Osteoblast (primary cell): ENCODE measurements at regions not wholly inside any gene's neighbourhood (a gene's known extent, or its start where the extent isn't known, plus 50 kb on each side); places are given as distances from the start of the nearest gene placed in this dataset.

ENCODE experiments used
- DNase-seq: peaks from one replicate; pipeline ENCODE4 v3.0.0; 2011; ENCODE audit warnings: low spot score, mixed read lengths; ENCODE audit not compliant: insufficient read length; ENCODE audit errors: missing footprints
- H2AFZ ChIP-seq: 2 replicates; pipeline ENCODE4 v1.6.0; 2011; ENCODE audit warnings: mild to moderate bottlenecking, low read length
- H3K27ac ChIP-seq: 2 replicates; pipeline ENCODE4 v1.5.1; 2011; ENCODE audit warnings: mild to moderate bottlenecking, low read depth, low read length, moderate library complexity
- H3K27me3 ChIP-seq: 2 replicates; pipeline ENCODE4 v1.6.0; 2012; ENCODE audit warnings: mild to moderate bottlenecking, control low read depth, inconsistent platforms, low read length, moderate library complexity; ENCODE audit not compliant: insufficient read depth
- H3K36me3 ChIP-seq: 2 replicates; pipeline ENCODE4 v1.5.1; 2011; ENCODE audit warnings: mild to moderate bottlenecking, low read length, control low read depth, moderate library complexity; ENCODE audit not compliant: insufficient read depth
- H3K4me1 ChIP-seq: 2 replicates; pipeline ENCODE4 v1.5.1; 2011; ENCODE audit warnings: mild to moderate bottlenecking, low read length, control low read depth, moderate library complexity; ENCODE audit not compliant: insufficient read depth
- H3K4me2 ChIP-seq: 2 replicates; pipeline ENCODE4 v1.6.0; 2011; ENCODE audit warnings: mild to moderate bottlenecking, low read length; ENCODE audit not compliant: insufficient read depth
- H3K4me3 ChIP-seq: fragments of 200-600 bp; sonication (generic); 3 replicates; pipeline ENCODE4 v1.5.1; 2012; ENCODE audit warnings: mild to moderate bottlenecking, low read length, inconsistent platforms; ENCODE audit not compliant: insufficient read depth
- H3K79me2 ChIP-seq: 2 replicates; pipeline ENCODE4 v1.6.0; 2012; ENCODE audit warnings: mild to moderate bottlenecking, low read length, control low read depth, inconsistent platforms; ENCODE audit not compliant: insufficient read depth
- H3K9me3 ChIP-seq: 2 replicates; pipeline ENCODE4 v1.5.1; 2011; ENCODE audit warnings: low read depth, low read length, control low read depth
- H4K20me1 ChIP-seq: 2 replicates; pipeline ENCODE4 v1.6.0; 2012; ENCODE audit warnings: mild to moderate bottlenecking, low read length, control low read depth; ENCODE audit not compliant: insufficient read depth
- TF ChIP-seq, protein P1 (sequence below): IDR thresholded peaks from 2 replicates; pipeline ENCODE4 v1.5.1; 2011; ENCODE audit warnings: mild to moderate bottlenecking, low read depth, low read length, moderate library complexity; ENCODE audit errors: extremely low read depth

DNA sequence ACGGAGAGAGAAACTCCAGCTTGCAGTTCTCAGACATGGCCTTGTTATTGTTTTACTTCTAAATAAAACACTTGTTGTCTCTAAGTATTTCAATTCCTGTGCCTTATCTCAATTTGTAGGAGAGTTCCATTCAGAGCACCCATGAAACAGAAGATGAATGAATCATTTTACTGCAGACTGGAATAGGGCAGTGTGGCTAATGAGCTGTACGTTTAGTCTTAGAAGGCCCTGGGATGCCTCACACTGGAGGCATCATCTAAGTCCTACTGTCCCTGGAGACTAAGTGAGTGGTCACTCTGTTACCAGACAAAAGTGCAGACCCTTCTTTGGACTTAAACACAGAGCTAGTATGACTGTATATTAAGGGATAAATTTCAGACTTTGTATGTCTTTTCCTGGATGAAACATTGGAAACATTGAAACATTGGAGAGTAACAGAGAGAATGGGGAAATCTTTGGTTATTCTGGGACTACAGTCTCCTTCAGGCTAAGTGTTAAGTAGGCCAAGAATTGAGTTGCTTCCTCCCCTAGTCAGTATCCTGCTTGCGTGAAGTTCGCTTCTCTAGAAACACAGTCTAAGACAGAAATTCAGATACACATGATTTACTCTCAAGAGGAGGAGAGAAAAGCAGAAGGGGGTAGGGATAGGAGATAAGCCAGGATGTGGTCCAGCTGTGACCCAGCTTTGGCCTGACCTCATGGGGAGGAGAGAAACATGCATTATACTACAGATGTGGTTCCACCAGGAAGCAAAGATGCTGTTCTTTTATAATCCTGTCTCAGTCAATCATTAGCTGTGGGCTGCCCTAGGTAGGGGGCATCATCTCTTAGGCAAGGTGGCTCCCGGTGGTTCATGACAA lies 167.4 kb upstream of the BMP2 start:
- Histone ChIP-seq H3K27me3 (peaks cover 4% of the 10 kb centered on the region), H4K20me1 (no peaks in the 10 kb centered on the region), H3K4me1 (no peaks in the 10 kb centered on the region), H3K9me3 (no peaks in the 10 kb centered on the region), H3K4me3 (no peak overlapping the region), H3K27ac (no peak overlapping the region), H3K36me3 (no peaks in the 10 kb centered on the region), H2AFZ (no peak overlapping the region), H3K4me2 (no peak overlapping the region), H3K79me2 (no peaks in the 10 kb centered on the region)
- DNase-seq: no peak
- TF ChIP-seq, protein P1, sequence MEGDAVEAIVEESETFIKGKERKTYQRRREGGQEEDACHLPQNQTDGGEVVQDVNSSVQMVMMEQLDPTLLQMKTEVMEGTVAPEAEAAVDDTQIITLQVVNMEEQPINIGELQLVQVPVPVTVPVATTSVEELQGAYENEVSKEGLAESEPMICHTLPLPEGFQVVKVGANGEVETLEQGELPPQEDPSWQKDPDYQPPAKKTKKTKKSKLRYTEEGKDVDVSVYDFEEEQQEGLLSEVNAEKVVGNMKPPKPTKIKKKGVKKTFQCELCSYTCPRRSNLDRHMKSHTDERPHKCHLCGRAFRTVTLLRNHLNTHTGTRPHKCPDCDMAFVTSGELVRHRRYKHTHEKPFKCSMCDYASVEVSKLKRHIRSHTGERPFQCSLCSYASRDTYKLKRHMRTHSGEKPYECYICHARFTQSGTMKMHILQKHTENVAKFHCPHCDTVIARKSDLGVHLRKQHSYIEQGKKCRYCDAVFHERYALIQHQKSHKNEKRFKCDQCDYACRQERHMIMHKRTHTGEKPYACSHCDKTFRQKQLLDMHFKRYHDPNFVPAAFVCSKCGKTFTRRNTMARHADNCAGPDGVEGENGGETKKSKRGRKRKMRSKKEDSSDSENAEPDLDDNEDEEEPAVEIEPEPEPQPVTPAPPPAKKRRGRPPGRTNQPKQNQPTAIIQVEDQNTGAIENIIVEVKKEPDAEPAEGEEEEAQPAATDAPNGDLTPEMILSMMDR: no peak

DNA sequence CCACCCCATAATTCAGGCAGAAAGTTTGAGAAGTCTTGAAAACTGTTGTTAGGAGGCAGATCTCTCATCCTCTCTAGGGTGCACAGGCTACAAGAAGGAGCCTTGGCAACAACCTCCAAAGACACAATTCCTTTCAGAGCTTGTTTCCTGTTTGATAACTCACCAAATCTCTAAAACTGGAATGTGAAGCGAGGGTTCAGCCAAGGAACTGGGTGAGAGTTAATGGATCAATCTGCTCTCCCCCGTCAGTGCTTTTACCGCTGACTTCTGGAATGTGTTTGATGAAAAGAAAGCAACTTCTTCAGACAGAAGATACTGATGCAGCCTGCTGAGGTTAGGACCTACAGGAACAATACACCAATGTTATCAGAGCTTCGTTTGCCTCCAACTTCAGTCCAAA lies 171.8 kb upstream of the BMP2 start:
- TF ChIP-seq, protein P1: no peak
- peak overlapping the region; percentile 5 for H3K4me2 ChIP-seq
- H3K36me3 ChIP-seq: no peaks in the 10 kb centered on the region
- H3K4me1 ChIP-seq: peaks cover 11% of the 10 kb centered on the region
- H3K27ac ChIP-seq: no peak overlapping the region
- no peak overlapping the region for H3K4me3 ChIP-seq
- H3K9me3 ChIP-seq: no peaks in the 10 kb centered on the region
- no peaks in the 10 kb centered on the region for H4K20me1 ChIP-seq
- H3K27me3 ChIP-seq: peaks cover 6% of the 10 kb centered on the region
- H2AFZ ChIP-seq: no peak overlapping the region
- H3K79me2 ChIP-seq: no peaks in the 10 kb centered on the region
- DNase-seq: no peak

DNA sequence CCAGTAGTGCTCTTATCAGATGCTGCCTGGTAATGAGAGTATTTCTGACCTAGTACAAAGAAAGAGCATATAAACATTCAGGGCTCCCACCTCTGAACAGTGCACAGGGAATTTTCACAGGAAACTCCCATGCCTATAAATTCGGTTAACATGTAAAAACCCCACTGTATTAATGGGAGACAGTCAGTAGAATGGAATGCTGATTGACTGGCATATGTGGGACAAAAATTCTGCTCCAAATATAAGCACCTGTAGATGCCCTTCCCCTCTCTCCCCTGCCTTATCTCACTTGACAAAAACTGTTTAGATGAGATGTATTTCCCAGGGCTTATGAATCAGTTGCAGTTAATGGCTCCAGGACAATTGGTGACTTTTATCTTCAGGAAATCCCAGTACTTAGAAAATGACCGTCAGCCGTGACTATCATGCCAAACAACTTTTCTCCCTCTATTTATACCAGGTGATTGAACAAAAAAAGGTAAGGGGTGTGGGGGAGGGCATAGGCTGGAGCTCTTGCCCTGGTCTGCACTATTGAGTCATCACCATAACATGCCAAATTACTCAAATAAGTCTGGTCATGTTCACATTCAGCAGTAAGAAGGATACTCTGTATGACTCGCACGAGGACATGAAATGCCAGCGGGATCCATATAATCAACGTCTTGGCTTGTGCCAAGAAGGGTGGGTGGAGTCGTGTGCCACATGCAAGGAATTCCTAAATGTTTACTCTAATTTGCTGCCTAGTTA lies 176.4 kb upstream of the BMP2 start:
- Histone ChIP-seq H3K4me1 (peaks cover 11% of the 10 kb centered on the region), H4K20me1 (no peaks in the 10 kb centered on the region), H3K27me3 (peaks cover 2% of the 10 kb centered on the region), H3K9me3 (no peaks in the 10 kb centered on the region), H3K4me3 (no peak overlapping the region), H3K36me3 (no peaks in the 10 kb centered on the region), H3K4me2 (peak overlapping the region; percentile 23), H2AFZ (no peak overlapping the region), H3K27ac (no peak overlapping the region), H3K79me2 (no peaks in the 10 kb centered on the region)
- DNase-seq: no peak
- TF ChIP-seq, protein P1: no peak

DNA sequence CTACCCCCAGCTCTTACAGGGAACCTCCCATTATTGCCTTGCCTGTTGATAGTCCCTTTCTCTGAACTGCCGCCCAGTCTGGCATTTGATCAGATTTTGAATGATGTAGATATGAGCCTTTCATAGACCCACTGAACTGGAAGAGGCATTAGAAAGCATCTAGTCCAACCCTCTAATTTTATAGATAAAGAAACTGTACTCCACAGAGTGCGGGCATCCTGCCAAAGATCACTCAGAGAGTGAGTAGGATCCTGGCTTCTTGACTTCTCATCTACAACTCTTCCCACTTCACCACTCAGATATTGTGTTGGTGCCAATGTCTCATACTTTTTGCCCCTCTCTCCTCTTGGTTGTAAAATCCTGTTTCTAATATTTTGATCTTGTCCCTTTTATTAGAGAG lies 179.2 kb upstream of the BMP2 start:
- no peak overlapping the region for H3K27ac ChIP-seq
- H3K4me3 ChIP-seq: no peak overlapping the region
- no peaks in the 10 kb centered on the region for H3K9me3 ChIP-seq
- no peak for DNase-seq
- no peak overlapping the region for H2AFZ ChIP-seq
- no peaks in the 10 kb centered on the region for H3K79me2 ChIP-seq
- H3K36me3 ChIP-seq: no peaks in the 10 kb centered on the region
- H3K27me3 ChIP-seq: peaks cover under 1% of the 10 kb centered on the region
- TF ChIP-seq, protein P1: no peak
- H3K4me1 ChIP-seq: peaks cover 11% of the 10 kb centered on the region
- no peak overlapping the region for H3K4me2 ChIP-seq
- no peaks in the 10 kb centered on the region for H4K20me1 ChIP-seq
